Activated CD4-positive, alpha-beta T cell treated with anti-CD3 and anti-CD28 coated beads for 36 hours (primary cell): ENCODE measurements at regions not wholly inside any gene's neighbourhood (a gene's known extent, or its start where the extent isn't known, plus 50 kb on each side); places are given as distances from the start of the nearest gene placed in this dataset.

ENCODE experiments used
- ATAC-seq: fragments of 200-7000 bp; cut with Tn5 transposase; one replicate; pipeline ENCODE4 v1.10.0; 2021; ENCODE audit warnings: mild to moderate bottlenecking, moderate library complexity
- CTCF ChIA-PET: fragments of 350-600 bp; sonication (Branson Sonifier 250); formaldehyde crosslinking; loops from one replicate; lab custom pipeline; 2021; ENCODE audit warnings: antibody characterized with exemption; lab: Charles Lee
- POLR2A ChIA-PET: fragments of 350-600 bp; sonication (Branson Sonifier 250); formaldehyde crosslinking; loops from one replicate; lab custom pipeline; 2021; ENCODE audit warnings: antibody characterized with exemption, inconsistent platforms; lab: Charles Lee
- DNase-seq: peaks from one replicate; pipeline ENCODE4 v3.0.0-alpha.2; 2020
- H3K27ac Mint-ChIP-seq: one replicate; pipeline ENCODE4 v1.8.0; 2021; ENCODE audit warnings: mixed read lengths
- H3K27me3 Mint-ChIP-seq: one replicate; pipeline ENCODE4 v1.8.0; 2021; ENCODE audit warnings: mixed read lengths
- H3K36me3 Mint-ChIP-seq: one replicate; pipeline ENCODE4 v1.8.0; 2021; ENCODE audit warnings: low read depth, mixed read lengths
- H3K4me1 Mint-ChIP-seq: one replicate; pipeline ENCODE4 v1.8.0; 2021; ENCODE audit warnings: mixed read lengths
- H3K4me3 Mint-ChIP-seq: one replicate; pipeline ENCODE4 v1.8.0; 2021; ENCODE audit warnings: mild to moderate bottlenecking, moderate library complexity, mixed read lengths
- H3K9me3 Mint-ChIP-seq: one replicate; pipeline ENCODE4 v1.8.0; 2021; ENCODE audit warnings: low read depth, mixed read lengths
- intact Hi-C, 2 experiments: fragments of 100-400 bp; cut with DNase I in 1 of 2; cut with micrococcal nuclease in 1 of 2; formaldehyde crosslinking; loops; one replicate each; pipeline versions ENCODE4 v1.14.2 to v1.15.1; 2022 to 2024; cut with DNase I, micrococcal nuclease

GRCh38 chr7:33849004-33849403, 56.3 kb upstream of the BMPER start:
- Mint-ChIP-seq H3K27ac (no peak overlapping the region), H3K4me3 (no peak overlapping the region), H3K9me3 (no peaks in the 10 kb centered on the region), H3K27me3 (peaks cover 4% of the 10 kb centered on the region), H3K36me3 (no peaks in the 10 kb centered on the region), H3K4me1 (no peaks in the 10 kb centered on the region)
- intact Hi-C loops, result no loop called here
- DNase-seq (no peak), ATAC-seq (no peak)
- ChIA-PET POLR2A (no interaction called here), CTCF (no interaction called here)

DNA sequence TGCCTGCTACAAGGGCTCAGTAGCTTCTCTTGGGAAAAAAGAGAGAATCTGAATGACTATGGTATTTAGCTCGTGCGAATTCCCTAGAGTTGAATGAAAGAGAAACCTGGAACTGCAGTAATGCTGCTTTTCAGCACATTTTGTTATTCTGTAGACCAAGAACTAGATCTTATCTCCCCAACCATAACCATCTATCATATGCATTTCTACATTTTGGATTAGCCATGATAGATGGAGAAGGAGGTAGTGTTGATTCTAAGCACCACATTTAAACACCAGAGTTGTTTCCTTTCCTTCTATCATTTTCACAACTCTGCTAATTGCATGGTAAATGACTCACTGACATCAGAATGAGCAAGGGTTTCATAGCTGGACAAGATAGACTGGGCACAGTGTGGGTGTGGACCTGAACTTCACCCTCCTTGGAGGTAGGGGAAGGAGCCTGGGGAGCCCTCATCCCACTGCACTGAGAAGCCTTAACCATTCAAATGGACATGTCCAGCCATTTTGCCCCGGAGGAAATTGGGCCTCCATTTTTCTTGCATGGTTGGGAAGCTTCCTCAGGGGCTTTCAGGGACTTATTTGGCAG, 55.3 kb upstream of the BMPER start:
- ATAC-seq (no peak), DNase-seq (no peak)
- POLR2A ChIA-PET, result no interaction called here
- intact Hi-C loops, result no loop called here
- Mint-ChIP-seq H3K27ac (no peak overlapping the region), H3K27me3 (peaks cover 7% of the 10 kb centered on the region), H3K4me3 (no peak overlapping the region), H3K9me3 (no peaks in the 10 kb centered on the region), H3K36me3 (no peaks in the 10 kb centered on the region), H3K4me1 (no peaks in the 10 kb centered on the region)
- CTCF ChIA-PET, result no interaction called here

DNA sequence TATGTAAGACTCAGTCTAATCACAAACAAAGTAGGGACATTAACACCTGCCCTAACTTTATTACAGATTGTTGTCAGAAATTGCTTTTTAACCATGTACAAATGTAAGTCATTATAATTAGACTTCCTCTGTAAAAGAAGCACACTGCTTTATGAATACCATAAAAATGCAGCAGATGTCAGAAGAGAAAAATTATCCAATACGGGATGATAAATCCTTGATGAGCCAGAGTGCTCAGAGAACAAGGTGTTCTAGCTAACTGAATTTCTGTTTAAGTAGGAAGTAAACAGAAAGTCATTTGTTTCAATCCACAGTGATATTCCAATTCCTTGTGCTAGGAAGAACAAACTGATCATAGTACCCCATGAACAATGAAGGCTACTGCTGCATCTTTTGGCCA, 54.6 kb upstream of the BMPER start:
- H3K4me1 Mint-ChIP-seq, result no peaks in the 10 kb centered on the region
- intact Hi-C loops, result no loop called here
- ATAC-seq (no peak), DNase-seq (no peak)
- H3K27me3 Mint-ChIP-seq, result peaks cover 7% of the 10 kb centered on the region
- H3K4me3 Mint-ChIP-seq, result no peak overlapping the region
- H3K9me3 Mint-ChIP-seq, result no peaks in the 10 kb centered on the region
- H3K36me3 Mint-ChIP-seq, result no peaks in the 10 kb centered on the region
- POLR2A ChIA-PET, result no interaction called here
- CTCF ChIA-PET, result no interaction called here
- H3K27ac Mint-ChIP-seq, result no peak overlapping the region

GRCh38 chr7:33852838-33853237, 52.5 kb upstream of the BMPER start:
- Mint-ChIP-seq H3K36me3 (no peaks in the 10 kb centered on the region), H3K27me3 (peaks cover 9% of the 10 kb centered on the region), H3K4me1 (no peaks in the 10 kb centered on the region), H3K9me3 (no peaks in the 10 kb centered on the region), H3K4me3 (no peak overlapping the region), H3K27ac (no peak overlapping the region)
- intact Hi-C loops, result no loop called here
- ChIA-PET CTCF (no interaction called here), POLR2A (no interaction called here)
- DNase-seq (no peak), ATAC-seq (no peak)

GRCh38 chr7:33853361-33854062, 51.8 kb upstream of the BMPER start:
- ATAC-seq (no peak), DNase-seq (no peak)
- Mint-ChIP-seq H3K4me1 (no peaks in the 10 kb centered on the region), H3K9me3 (no peaks in the 10 kb centered on the region), H3K4me3 (no peak overlapping the region), H3K27ac (no peak overlapping the region), H3K36me3 (no peaks in the 10 kb centered on the region), H3K27me3 (peaks cover 9% of the 10 kb centered on the region)
- ChIA-PET CTCF (interaction anchor here (1.7 kb wide), 1 partner anchor 25 kb away, joined by 5 read pairs; no protein-coding TSS in a partner anchor), POLR2A (no interaction called here)
- intact Hi-C loops, result no loop called here

- Mint-ChIP-seq H3K9me3 (no peaks in the 10 kb centered on the region), H3K4me3 (no peak overlapping the region), H3K36me3 (no peaks in the 10 kb centered on the region), H3K27me3 (peaks cover 10% of the 10 kb centered on the region), H3K27ac (no peak overlapping the region), H3K4me1 (no peaks in the 10 kb centered on the region)
- ATAC-seq (no peak), DNase-seq (no peak)
- CTCF ChIA-PET, result interaction anchor here (0.7 to 1.7 kb wide), 2 partner anchors 25 to 597 kb away, joined by 3 to 5 read pairs; no protein-coding TSS in a partner anchor
- intact Hi-C loops, result no loop called here
- POLR2A ChIA-PET, result no interaction called here
These were observed 51.2 kb upstream of the BMPER start for GRCh38 chr7:33854178-33854577.

DNA sequence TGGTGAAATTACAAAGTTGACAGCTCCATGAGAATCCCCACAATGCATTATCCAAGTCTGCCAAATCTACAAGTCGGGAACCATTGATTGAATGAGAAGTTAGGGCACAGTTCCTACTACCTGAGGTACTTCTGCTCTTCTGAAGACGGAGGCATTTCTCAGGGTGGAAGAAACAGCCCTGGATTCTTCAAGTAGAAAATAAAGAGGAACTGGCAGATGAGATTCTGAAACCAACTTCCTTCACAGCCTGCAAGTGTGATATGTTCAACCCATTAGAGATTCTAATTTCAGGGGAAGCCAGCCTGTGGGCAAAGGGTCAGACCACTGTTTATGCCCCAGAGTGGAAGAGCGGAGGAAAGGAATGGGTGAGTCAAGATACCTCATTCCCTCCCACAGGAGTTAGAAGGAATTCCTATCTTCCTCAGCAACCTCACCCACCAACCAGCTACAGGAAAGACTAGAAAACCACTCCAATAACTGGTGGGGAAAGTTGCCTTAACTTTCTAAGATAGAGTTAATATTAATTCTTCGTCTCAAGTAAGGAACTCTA, 50.5 kb upstream of the BMPER start:
- Mint-ChIP-seq H3K4me3 (no peak overlapping the region), H3K9me3 (no peaks in the 10 kb centered on the region), H3K27me3 (peaks cover 10% of the 10 kb centered on the region), H3K36me3 (no peaks in the 10 kb centered on the region), H3K4me1 (no peaks in the 10 kb centered on the region), H3K27ac (no peak overlapping the region)
- intact Hi-C loops, result no loop called here
- ChIA-PET CTCF (interaction anchor here (0.6 to 1.7 kb wide), 4 partner anchors 18 to 598 kb away, joined by 3 to 5 read pairs (median 3); no protein-coding TSS in a partner anchor), POLR2A (no interaction called here)
- DNase-seq (no peak), ATAC-seq (no peak)
